NCI-H2081 treated with DMSO at 0.1 percent for 48 hours (cell line): ENCODE measurements at regions not wholly inside any gene's neighbourhood (a gene's known extent, or its start where the extent isn't known, plus 50 kb on each side); places are given as distances from the start of the nearest gene placed in this dataset.
"Not testable (repeated sequence)": the region's sequence is repeated elsewhere in the genome, so short reads cannot be mapped to it uniquely, and the experiment has no call there.

Experiments used
- DNase-seq: peaks from one replicate; lab custom pipeline; 2025; lab: John Stamatoyannopoulos, UW

DNA sequence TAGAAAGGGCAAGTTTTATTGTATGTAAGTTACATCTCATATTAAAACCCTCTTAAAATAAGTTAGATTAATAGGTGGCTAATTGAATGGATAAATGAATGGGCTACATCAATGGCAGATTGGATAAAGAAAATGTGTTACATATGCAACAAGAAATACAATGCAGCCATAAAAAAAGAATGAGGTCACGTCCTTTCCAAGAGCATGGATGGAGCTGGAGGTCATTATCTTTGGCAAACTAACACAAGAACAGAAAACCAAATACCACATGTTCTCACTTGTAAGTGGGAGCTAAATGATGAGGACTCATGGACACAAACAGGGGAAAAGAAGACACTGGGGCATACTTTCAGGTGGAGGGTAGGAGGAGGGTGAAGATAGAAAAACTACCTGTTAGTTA lies 182.2 kb upstream of the GNAI1 start:
- no peak for DNase-seq

DNA sequence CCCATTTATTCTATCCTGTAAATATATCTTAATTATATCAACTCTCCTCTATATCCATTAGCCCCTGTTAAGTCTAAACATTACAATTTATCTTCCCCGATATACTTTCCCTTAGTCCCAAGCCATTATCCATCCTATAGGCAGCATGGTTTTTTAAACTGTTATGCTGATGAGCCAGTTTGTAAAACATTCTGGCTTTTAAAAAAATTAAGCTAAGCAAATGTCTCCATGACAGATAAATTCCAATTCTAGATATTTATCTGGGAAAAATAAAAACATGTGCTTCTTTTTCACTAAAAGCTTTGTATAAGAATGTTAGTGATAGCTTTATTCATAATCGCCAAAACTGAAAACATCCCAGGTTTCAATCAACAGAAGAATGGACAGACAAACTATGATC lies 183.2 kb upstream of the GNAI1 start:
- no peak for DNase-seq

DNA sequence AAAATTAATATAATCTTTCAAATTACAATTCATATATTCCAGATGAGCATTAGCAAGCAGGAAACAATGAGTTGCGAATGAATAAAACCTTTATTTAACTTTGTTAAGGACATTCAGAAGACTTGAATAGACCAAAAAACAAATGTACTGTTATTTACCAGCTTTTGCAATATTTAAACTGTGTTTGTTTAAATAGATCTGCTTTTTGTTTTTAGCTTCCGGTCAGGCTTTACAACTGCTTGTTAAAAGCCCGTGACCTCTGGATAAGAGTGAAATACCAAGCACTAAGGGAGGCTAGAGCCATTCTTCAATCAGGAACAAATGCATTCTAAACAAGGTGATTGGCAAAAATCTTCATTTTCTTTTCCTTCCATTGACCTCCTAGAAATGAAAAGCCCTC lies 184.9 kb upstream of the GNAI1 start:
- DNase-seq, result no peak

DNA sequence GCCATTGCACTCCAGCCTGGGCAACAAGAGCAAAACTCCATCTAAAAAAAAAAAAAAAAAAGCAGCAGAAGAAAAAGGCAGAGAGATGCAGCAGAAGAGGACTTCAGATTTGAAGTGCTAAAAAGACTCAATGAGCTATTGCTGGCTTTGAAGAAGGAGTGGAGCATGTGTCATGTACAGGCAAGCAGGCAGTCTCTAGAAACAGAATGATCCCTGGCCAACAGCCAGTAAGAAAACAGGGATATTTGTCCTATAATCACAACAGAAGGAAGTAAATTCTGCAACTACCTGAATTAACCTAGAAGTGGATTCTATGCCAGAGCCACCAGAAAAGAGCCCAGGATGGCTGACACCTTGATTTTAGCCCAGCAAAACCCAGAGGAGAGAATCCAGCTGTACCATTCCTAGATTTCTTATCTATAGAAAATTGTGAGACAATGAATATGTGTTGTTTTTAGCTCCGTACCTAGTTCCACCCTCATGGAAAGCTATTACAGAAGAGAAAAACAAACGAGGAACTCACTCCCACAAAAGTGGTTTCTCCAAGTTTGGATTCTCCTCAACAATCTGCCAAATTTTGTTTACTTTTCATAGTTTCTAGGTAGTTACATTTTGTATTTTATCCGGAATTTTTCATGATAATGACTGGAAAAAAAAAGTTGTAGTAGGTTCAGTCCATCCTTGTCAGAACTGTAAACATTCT lies 198.2 kb upstream of the GNAI1 start:
- DNase-seq, result no peak

DNA sequence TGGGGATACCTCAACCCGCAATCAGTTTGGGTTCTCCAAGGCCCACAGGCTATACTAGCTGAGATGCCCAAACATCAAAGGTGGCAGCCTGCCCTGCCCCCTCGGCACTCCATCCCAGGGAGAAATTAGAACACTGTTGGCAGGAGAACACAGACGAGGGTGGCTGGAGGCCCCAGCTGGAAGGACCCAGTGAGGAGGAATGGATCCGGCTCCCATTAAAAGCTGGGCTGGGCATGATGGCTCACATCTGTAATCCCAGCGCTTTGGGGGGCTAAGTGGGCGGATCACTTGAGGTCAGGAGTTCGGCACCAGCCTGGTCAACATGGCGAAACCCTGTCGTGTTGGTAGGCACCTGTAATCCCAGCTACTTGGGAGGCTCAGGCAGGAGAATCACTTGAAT lies 199.9 kb upstream of the GNAI1 start:
- no peak for DNase-seq

DNA sequence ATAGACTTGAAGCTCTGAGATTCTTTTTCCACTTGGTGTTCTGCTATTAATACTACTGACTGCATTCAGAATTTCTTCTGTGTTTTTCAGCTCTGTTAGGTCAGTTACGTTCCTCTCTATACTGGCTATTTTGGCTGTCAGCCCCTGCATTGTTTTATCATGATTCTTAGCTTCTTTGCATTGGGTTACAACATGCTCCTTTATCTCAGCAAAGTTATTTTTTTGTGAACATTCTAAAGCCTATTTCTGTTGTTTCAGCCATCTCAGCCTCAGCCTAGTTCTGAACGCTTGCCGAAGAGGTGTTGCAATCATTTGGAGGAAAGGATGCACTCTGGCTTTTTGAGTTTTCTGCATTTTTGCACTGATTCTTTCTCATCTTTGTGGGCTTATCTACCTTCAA lies 201.5 kb upstream of the GNAI1 start:
- no peak for DNase-seq

DNA sequence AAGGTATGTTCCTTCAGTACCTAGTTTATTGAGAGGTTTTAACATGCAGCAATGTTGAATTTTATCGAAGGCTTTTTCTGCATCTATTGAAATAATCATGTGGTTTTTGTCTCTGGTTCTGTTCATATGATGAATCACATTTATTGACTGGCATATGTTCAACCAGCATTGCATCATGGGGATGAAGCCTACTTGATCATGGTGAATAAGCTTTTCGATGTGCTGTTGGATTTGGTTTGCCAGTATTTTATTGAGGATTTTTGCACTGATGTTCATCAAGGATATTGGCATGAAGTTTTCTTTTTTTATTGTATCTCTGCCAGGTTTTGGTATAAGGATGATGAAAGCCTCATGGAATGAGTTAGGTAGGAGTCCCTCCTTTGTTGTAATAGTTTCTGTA lies 204.0 kb upstream of the GNAI1 start:
- DNase-seq, result no peak

DNA sequence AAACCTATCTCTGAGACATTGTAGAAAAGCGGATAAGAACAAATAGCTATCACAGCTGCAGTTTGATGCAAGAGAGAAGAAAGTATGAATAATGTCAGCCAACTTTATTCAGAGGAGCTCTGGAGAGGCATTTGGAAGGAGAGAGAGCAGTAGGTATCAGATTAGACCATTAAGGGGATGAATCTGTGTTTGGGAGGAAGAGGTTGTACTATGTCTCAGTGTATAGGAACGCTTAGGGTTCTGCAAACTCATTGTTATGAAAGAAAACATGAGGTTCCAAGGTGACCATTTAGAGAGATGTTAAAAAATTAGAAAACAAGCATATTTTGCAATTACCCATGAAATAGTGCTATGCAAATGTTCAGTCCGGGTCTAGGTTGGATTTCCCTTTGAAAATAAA lies 207.5 kb upstream of the GNAI1 start:
- DNase-seq, result no peak

DNA sequence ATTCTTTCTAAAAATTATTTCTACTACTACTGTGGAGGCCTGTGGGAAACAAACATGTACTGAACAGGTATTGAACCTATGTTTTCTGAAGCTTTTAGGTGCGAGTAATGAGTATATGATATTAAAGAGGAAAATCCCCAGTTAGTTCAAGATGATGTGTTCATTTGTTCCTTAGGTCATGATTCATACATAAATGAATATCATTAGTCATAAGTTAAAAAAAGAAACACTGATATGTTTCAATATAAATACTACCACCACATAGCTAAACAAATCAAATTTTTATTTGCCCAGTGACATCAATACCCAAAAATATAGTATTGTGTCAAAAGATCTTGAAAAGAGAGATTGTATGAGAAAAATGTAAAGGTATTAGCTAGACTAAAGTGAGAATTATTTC lies 210.7 kb upstream of the GNAI1 start:
- DNase-seq, result no peak

DNA sequence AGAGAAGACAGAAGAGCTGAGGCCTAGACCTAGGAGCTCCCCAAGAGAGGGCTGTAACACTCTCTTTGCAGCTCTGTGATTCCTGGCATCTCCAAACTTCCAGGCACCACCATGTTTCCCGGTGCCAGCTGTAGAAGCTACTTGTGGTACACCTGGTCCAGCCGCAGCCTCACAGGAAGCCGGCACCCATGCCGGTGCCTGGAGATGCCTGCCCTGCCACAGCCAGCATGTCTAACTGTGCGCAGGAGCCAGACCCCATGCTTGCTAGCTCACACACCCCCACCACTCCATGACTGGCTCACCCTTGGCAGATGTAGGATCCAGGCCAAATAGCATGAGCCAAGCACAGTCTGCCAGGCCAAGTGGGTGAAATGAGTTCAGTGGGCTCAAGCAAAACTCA lies 211.7 kb upstream of the GNAI1 start:
- no peak for DNase-seq

DNA sequence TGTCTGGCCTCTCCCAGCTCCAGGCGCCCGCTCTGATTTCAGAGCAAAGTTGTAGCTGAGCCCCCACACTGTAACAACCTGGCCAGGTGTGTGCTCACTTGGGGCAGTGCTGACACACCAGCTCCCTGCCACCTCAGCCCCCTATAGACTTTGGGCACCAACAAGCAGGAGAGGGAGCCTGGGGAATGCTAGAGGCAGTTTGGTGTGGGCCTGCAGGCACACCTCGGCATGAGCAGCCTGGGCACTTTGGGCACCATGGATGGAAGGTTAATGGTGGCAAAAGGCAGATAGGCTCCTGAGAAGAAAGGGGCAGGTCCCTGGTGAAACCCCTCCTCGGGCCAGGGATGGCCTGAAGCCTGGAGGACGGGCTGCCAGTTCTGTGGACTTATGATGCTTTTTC lies 212.7 kb upstream of the GNAI1 start:
- no peak for DNase-seq

DNA sequence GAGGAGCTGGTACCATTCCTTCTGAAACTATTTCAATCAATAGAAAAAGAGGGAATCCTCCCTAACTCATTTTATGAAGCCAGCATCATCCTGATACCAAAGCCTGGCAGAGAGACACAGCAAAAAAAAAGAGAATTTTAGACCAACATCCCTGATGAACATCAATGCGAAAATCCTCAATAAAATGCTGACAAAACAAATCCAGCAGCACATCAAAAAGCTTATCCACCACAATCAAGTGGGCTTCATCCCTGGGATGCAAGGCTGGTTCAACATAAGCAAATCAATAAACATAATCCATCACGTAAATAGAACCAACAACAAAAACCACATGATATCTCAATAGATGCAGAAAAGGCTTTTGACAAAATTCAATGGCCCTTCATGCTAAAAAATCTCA lies 216.0 kb upstream of the GNAI1 start:
- DNase-seq, result not testable (repeated sequence)

DNA sequence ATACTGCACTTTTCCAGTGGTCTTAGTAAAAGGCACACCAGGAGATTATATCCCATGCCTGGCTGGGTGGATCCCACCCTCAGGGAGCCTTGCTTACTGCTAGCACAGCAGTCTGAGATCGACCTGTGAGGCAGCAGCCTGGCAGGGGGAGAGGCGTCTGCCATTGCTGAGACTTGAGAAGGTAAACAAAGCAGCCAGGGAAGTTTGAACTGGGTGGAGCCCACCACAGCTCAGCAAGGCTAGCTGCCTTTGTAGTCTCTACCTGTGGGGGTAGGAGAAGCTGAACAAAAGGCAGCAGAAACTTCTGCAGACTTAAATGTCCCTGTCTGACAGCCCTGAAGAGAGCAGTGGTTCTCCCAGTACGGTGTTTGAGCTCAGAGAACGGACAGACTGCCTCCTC lies 219.3 kb upstream of the GNAI1 start:
- not testable (repeated sequence) for DNase-seq

DNA sequence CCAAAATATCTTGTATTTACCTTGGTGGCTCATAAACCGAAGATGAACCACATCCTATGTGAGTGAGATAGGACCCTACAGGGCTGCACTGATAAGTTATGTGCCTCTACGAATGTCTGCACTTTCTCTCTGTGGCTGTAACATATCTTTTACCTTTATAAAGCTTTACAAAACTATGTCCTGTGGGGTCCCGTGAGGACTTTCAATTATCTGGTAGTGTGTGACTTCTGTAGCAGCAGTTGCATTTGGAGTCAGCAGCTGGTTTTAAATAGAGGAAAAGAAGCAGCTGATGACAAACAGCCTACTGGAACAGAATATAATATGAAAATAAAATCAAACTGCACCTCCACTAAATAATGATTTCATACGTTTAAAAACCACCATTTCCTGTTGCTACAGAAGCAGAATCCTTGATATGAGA lies 222.4 kb upstream of the GNAI1 start:
- DNase-seq, result no peak

DNA sequence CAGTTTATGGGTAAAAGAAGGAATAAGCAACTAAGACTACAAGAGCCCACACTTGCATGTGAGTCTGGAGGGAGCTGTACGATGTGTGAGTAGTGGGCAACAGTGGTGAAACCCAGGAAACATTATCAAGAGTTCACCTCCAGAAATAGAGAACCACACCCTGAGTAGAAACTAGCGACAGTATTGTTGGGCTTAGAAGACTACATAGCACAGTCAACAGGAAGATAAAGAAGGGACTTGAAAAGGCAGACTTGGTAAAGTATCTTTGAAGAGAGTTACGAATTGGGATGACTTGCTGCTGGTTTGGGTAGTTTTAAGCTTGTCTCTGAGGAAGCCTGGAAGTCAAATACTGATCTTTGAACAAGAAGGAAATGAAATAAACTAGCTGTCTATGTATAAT lies 223.2 kb upstream of the GNAI1 start:
- no peak for DNase-seq

DNA sequence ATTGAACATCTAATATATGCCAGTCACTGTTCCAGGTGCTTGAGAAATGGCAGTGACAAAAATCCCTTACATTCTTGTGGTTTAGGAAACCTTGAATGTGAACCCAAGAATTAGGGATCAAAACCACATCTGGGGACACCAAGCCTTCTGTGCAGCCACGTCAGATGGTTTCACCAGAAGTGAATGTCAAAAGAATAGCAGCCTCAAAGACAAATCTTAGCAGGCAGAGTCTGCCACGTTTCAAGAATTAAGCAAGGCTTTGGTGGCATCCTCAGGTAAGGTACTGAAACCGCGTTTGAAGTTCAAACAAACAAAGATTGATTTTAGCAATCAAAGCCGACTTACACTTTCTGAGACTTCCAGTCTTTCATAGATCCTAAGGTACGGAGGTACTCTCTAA lies 225.5 kb upstream of the GNAI1 start:
- DNase-seq, result no peak

DNA sequence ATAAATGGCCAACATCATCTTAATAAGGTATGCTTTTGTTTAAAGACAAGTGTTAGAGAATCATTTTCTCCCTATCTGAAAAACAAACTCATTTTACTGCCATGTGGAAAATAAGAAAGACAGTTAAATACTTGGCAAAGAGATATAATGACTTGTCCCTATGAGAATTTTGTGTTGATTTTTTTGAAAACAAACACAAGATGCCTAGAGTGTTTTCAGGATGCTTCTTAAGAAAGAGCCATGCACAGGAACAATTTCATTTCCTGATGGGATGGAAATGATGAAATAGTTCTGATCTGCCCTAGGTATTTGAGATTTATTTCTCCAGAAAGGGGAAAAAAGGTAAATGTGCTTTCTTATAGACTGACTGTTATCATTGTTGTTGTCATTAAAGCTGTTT lies 237.5 kb upstream of the GNAI1 start:
- DNase-seq, result no peak

DNA sequence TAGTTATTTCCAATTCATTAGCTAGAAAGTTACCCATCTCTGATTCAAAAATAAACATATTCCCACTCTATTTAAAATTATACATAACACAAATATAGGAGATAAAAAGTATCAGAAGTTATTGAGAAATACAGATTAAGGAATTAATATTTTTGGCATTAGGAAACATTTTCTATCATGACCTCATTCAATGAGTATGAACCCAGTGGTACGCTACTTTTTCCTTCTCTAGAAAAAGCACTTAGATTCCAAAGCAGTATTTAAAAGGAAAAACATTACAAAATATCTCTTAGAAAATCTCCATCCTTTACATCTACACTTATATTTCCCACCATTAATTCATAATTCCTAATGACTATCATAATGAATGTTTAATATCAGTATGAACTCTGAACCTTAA lies 240.6 kb upstream of the GNAI1 start:
- DNase-seq, result no peak

DNA sequence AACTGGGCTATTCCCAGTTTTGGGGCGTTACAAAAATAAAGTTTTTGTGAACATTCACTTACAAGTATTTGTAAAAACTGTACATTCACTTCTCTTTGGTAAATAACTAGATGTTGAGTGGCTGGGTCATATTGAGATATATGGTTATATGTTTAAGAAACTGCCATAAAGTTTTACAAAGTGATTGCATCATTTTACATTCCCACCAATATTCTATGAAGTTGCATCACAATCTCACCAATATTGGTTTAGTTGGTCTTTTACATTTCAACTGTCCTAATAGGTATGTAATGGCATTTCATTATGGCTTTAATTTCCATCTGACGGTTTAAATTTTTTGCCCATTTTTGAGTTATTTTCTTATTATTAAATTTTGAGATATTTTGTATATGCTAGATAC lies 251.7 kb upstream of the GNAI1 start:
- DNase-seq, result no peak

DNA sequence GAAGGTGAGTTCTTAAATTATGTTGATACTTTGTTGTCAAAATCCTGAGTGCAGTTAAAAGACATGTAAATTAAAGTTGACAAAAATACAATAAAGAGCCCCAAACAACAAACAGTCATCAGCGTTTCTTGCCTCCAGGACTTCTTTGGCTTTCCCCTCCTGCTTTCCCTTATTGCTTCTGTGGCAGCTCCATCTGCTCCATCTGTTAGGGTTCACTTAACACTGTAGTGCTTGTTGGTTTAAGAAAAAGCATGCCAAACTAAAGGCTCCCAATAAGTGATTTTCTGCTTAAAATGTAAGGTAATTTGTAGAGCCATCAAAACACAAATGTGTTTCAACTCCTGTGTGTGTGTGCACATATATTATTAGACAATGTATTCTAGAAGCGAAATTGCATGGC lies 254.3 kb upstream of the GNAI1 start:
- DNase-seq, result peak; percentile 97

DNA sequence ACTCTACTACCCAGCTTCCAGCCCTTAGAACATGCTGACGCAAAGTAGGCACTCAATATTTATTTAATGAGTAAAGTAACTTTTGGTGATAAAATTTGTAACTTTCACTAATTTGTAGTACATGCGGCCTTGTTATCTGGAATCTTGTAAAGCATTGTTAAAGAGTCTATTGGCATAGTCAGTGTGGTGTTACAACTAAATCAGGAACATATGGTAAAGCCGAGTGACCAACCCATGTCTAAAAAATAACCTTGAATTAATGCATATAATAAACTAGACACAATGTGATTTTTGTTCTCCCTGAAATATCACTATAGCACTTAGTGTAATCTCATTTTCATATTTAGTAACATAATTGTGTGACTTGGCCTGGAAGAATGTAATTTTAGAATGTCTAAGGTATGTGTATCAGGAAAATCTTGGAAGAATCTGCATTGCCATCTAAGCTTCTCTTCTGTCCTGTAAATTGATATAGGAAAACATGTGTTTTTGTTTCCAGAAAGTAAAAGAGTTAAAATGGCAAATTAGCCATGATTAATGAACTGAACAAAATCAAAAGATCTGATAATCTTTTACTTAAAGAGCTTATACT lies 256.7 kb upstream of the GNAI1 start:
- DNase-seq, result no peak

DNA sequence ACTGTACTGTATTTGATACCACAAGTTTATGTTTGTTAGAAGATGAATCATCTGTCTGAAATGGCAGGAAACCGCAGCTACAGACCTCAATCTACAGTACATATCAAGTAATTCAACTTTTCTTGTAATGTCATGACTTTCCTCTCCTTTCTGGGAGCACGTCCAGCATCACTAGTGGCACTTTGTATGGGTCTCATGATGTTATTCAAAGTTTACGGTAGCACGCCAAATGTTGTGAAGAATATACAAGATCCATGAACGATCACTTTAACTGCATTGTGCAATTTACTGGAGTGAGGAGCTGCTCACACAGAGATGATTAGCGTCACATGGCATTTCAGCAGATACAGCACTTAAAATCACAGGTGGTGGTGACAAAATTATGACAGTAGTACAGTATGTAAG lies 257.8 kb upstream of the GNAI1 start:
- no peak for DNase-seq

DNA sequence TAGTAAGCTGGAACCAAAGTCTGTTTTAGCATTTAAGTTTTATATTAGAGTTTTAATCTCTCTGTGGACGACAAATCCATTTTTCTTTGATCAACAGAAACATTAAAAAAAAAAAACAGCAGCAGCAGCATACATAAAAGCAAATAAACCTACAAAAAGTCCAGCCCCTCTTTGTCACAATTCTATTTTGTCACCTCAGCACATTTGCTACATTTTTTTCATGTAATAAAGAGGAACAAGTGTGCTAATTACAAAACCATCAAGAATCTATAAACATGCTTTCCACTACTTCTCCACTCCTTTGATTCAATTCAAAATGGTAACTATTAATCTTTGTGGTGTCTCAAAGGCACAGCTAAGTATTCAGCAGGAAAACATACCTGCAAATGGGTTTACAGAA lies 259.8 kb upstream of the GNAI1 start:
- DNase-seq, result no peak

DNA sequence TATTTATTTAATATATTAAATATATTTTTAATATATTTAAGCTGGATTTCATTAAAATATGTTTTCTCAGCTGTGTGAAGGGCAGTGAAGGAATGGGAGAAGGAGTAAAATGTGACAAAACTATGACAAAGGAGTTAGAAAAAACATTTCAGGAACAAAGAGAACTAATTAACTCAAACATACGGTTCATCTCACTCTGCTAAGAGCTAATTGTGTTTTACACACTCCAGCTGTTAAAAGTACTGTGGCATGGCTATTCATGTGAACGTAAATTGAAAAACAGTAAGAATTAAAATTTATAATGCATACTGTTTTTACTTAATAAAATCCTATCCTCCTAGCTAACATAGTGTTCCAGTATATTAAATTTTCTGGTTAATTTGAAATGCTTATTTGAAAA lies 262.5 kb upstream of the GNAI1 start:
- DNase-seq, result no peak
